GM19240 (cell line): ENCODE measurements at regions not wholly inside any gene's neighbourhood (a gene's known extent, or its start where the extent isn't known, plus 50 kb on each side); places are given as distances from the start of the nearest gene placed in this dataset.

Experiments
- DNase-seq: peaks from one replicate; pipeline ENCODE4 v3.0.0; 2011; ENCODE audit warnings: low spot score; ENCODE audit not compliant: insufficient read length

GRCh38 chr3:193873426-193874201 lies 262.3 kb upstream of the HES1 start:
- no peak for DNase-seq

- no peak for DNase-seq
Measured at GRCh38 chr3:193874512-193874911, 261.4 kb upstream of the HES1 start.

DNA sequence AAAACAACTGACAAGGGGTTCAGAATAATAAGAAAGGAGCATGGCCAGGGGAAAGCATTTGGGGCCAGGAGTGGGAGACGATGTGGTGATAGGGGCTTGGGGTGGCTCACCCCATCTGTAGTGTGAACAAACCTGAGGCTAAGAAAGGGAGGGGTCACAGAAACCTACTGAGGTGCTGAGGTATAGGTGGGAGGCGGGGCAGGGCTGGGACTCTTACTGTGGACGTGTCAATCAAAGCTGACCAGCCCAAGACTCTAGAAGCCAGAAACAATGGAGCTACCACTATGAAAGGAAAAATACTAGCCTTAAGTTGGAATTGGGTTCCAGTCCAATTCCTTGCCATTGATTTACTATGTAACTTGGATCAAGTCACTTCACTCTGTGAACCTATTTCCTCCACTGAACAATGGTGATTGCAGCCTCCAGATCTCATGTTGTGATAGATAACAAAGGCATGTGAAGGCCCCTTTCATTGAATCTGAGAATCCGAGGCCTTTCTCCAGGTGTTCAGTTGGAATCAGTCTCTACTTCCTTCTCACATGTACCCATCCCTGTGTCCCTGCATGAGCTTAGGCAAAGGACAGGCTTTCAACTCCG lies 260.9 kb upstream of the HES1 start:
- no peak for DNase-seq

- DNase-seq: no peak
Measured at GRCh38 chr3:193875601-193876321, 260.2 kb upstream of the HES1 start.

DNA sequence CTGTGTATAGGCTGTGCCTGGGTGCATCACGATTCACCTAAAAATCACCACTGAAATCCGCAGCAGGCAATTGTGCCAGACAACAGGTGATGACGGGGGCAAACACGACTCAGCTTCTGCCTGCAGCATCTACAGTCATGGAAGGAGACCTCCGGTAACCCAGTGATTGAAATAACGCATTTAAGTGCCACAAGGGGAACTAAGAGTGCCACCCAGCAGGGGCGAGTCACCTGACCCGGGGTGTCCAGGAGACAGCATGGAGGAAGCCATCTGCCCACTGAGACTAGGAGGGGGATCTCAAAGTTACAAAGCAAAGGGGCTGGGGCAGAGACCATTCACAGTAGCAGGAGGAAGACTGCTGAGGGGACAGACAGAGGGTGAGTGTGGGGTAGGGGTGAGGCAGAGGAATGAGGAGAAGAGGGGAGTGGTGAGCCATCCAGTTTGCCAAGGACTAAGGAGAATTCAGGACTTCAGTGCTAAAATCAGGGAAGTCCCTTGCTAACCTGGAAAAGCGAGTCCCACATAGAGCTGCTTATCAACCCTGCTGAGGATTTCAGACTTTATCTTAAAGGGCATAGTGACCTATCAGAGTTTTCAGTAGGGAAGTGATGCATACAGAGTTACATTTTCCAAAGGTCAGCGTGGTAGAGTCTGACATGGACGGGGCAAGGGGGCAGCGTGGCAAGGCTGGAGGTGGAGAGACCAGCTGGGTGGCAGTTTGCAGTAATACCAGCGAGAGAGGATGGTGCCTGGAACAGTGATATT lies 256.7 kb upstream of the HES1 start:
- no peak for DNase-seq

- no peak for DNase-seq
Measured at GRCh38 chr3:193879864-193880242, 256.1 kb upstream of the HES1 start.

DNA sequence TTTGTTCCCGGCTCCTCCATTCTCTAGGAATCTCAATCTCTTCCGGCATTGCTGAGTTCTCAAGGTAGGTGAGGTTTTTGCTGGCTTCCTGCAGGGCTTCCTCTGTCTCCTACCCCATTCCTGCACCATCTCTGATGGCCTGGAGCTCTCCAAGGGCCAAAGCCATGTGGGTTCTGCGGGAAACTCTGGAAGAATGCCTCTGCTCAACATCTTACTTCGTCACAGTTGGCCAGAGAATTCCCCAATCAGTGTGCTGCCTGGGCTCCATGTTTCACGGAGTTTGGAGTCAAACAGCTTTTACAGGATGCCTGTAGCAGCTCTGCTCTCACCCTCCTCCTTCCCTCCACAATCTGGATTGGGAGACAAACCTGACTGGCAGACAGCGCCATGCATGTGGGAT lies 253.9 kb upstream of the HES1 start:
- DNase-seq: no peak

DNA sequence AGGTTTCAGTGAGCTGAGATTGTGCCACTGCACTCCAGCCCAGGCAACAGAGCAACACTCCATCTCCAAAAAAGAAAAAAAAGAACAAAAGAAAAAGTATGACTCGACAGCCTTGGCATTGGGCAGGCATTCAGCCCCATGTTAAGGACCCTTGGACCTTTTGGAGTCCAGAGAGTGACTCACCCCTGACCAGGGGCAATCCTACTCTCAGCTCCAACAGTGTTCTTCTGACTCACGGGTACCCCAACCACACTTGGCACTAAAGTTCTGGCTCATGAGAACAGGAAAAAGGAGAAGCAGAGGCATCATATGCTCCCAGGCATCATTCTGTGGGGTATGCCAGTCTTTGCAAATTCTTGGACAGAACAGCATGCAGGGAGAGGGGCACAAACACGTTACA lies 252.4 kb upstream of the HES1 start:
- no peak for DNase-seq

DNA sequence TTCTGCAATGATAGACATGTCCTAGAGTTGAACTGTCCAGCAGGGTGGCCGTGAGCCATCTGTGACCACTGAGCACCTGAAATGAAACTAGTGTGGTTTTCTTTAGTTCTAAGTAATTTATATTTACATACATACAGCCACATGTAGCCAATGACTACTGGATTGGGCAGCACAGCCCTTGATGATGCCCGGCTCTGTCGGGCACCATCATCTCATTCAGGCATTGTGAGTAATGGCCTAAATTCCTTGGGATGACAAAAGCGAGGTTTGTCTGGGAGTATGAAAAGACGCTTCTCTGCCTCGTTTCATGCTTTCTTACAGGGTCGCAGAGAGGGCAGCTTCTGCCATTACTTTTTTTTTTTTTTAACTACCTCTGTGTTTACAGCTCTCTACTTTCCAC lies 251.9 kb upstream of the HES1 start:
- no peak for DNase-seq

- DNase-seq: no peak
Measured at GRCh38 chr3:193884652-193885051, 251.3 kb upstream of the HES1 start.

GRCh38 chr3:193885832-193886231 lies 250.1 kb upstream of the HES1 start:
- DNase-seq: no peak

- no peak for DNase-seq
Measured at GRCh38 chr3:193890016-193890897, 245.7 kb upstream of the HES1 start.

DNA sequence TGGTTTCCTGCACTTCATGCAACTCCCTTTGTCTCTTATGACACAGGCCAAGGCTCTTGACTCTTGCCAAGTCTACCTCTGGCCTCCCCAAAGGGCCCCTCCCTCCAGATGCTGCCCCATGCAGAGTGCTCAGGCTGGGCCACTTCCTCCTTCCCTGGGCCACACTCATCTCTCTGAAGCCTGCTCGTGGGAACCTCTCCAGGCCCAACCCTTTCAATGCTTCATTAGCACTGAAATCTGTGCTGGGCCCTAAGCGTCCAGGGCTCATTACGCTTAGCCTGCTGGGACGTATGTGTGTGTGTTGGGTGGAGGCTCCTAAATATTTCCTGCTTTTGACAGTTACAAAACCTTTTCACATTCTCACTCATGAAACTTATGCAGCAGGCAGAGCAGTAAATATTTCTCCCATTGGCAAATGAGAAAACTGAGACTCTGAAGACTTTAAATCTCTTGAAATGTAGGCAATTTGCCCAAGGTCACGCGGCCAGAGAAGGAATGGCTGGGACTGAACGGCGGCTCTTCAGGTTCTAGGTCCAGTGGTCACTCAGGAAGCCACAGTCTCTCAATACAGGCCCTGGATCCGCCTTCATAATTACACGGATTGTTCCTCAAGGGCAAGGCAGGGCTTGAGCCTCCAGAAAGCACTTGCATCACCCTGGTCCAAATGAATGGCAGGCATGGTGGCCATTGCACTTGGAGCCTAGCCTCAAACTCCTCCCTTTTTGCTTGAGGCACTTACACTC lies 241.7 kb upstream of the HES1 start:
- DNase-seq: no peak

DNA sequence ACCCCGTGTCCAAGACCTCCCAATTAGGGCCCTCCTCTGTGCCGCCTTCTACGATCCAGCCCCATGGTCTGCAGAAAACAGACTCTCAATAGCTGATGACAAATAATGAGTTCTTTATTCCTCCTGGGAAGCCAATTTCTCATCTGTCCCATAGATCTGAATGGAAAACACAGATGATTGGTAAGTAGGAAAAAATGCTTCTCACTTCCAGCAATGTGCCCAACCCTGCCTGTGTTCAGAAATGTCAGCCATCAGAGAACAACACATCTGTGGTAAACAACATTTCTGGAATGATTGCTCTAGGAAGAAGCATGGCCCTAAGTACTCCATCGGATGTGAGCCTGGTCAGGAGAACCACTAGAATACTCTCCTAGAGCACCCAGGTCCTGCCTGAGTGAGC lies 240.5 kb upstream of the HES1 start:
- DNase-seq: no peak

DNA sequence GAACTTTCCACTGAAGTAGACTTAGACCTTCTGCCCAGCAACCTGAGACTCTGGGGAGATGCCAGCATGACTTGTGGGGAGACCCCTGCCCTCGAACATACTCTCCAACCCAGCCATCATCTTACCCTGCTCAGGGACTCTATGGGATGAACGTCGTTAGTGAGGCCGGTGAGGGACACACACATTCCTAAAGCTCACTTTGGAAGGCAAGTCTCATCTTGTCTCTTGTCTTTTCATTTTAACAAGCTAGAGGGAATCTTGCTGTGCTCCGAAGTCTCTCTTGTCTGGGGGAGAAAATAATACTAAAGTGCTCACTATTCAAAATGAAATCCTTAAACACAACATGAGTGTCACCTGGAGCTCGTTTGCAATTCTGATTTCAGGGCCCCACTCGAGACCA lies 239.5 kb upstream of the HES1 start:
- no peak for DNase-seq

GRCh38 chr3:193897288-193897687 lies 238.7 kb upstream of the HES1 start:
- DNase-seq: no peak

GRCh38 chr3:193897731-193898180 lies 238.2 kb upstream of the HES1 start:
- DNase-seq: no peak

GRCh38 chr3:193899001-193899400 lies 236.9 kb upstream of the HES1 start:
- DNase-seq: no peak

DNA sequence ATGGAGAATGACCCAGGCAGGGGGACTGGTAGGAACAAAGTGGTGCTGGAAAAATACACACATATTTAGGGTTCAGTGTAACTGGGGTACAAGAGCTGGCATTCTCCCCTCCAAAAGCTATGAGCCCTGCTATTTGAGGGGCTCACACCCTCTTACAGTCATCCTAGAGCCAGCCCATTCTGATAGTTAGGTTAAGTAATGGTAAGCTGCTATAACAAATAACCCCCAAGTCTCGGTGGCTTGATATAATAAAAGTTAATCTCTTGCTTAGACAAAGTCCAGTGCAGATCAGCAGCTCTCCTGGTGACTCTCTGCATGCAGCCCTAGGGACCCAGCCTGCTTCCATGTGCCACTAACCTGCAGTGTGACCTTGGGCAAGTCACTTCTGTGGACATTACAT lies 234.9 kb upstream of the HES1 start:
- no peak for DNase-seq
